ENCODE measurements at regions not wholly inside any gene's neighbourhood (a gene's known extent, or its start where the extent isn't known, plus 50 kb on each side); places are given as distances from the start of the nearest gene placed in this dataset.

DNA sequence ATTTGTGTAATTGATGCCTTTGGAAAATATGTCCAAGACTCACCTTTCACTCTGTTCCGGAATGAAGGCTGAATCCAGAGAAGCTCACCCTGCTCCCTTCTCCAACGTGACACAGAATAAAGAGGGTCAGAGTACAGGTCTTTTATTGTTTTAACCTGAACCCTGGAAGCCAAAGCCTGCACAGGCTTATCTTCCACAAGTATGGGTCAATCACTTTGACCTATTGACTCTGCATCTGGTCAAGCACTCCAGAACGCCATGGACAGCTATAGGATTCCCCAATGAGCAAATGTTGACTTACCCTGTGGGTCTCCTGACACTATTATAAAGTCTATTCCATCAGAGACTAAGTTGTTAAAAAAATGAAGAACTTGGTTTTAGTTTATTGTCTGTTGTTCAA lies 158.4 kb upstream of the MYLIP start:
- Mint-ChIP-seq H3K36me3 (ENCODE audit: low read depth) (peaks cover 10% of the 10 kb centered on the region), H3K4me3 (no peak overlapping the region), H3K27me3 (ENCODE audit: insufficient read depth, low read depth, poor library complexity) (peaks cover 2% of the 10 kb centered on the region), H3K4me1 (no peaks in the 10 kb centered on the region; the same call in 2 of the 3 replicates), H3K9me3 (peaks cover 18% of the 10 kb centered on the region), H3K27ac (no peak overlapping the region)
- Histone ChIP-seq H3K27me3 (ENCODE audit: insufficient read depth) (no peaks in the 10 kb centered on the region), H3K9me2 (ENCODE audit: insufficient read depth) (peaks cover 13% of the 10 kb centered on the region; the same call in 1 of the 2 replicates), H3K79me2 (replicated peaks; ENCODE audit: insufficient read depth) (no peaks in the 10 kb centered on the region), H3K36me3 (ENCODE audit: insufficient read depth) (0 out of 2 replicates have a peak, but pooled peaks cover 3% of the 10 kb centered on the region), H3K4me1 (ENCODE audit: insufficient read depth) (no peaks in the 10 kb centered on the region), H3K4me3 (no peak overlapping the region), H3F3A (replicated peaks; ENCODE audit: low read depth) (no peaks in the 10 kb centered on the region), H3K4me2 (no peak overlapping the region), H2AFZ (no peak overlapping the region), H4K20me1 (replicated peaks; ENCODE audit: insufficient read depth) (no peaks in the 10 kb centered on the region), H3K27ac (ENCODE audit: low read depth) (no peak overlapping the region)
- DNase-seq (ENCODE audit: low spot score) (no peak), ATAC-seq (no peak)
- TF ChIP-seq EZH2 (IDR thresholded peaks at IDR 0.05; ENCODE audit: low read depth, unreplicated experiment) = no peak
- no peak for TF ChIP-seq EZH2phosphoT487 (IDR thresholded peaks at IDR 0.05; ENCODE audit: unreplicated experiment)
- TF ChIP-seq ZNF331 (CRISPR knock-in tag; IDR thresholded peaks at IDR 0.05; ENCODE audit: low read depth) = no peak
- TF ChIP-seq, protein P1, sequence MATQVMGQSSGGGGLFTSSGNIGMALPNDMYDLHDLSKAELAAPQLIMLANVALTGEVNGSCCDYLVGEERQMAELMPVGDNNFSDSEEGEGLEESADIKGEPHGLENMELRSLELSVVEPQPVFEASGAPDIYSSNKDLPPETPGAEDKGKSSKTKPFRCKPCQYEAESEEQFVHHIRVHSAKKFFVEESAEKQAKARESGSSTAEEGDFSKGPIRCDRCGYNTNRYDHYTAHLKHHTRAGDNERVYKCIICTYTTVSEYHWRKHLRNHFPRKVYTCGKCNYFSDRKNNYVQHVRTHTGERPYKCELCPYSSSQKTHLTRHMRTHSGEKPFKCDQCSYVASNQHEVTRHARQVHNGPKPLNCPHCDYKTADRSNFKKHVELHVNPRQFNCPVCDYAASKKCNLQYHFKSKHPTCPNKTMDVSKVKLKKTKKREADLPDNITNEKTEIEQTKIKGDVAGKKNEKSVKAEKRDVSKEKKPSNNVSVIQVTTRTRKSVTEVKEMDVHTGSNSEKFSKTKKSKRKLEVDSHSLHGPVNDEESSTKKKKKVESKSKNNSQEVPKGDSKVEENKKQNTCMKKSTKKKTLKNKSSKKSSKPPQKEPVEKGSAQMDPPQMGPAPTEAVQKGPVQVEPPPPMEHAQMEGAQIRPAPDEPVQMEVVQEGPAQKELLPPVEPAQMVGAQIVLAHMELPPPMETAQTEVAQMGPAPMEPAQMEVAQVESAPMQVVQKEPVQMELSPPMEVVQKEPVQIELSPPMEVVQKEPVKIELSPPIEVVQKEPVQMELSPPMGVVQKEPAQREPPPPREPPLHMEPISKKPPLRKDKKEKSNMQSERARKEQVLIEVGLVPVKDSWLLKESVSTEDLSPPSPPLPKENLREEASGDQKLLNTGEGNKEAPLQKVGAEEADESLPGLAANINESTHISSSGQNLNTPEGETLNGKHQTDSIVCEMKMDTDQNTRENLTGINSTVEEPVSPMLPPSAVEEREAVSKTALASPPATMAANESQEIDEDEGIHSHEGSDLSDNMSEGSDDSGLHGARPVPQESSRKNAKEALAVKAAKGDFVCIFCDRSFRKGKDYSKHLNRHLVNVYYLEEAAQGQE (IDR thresholded peaks at IDR 0.05; ENCODE audit: unreplicated experiment) = no peak
- TF ChIP-seq, protein P2, sequence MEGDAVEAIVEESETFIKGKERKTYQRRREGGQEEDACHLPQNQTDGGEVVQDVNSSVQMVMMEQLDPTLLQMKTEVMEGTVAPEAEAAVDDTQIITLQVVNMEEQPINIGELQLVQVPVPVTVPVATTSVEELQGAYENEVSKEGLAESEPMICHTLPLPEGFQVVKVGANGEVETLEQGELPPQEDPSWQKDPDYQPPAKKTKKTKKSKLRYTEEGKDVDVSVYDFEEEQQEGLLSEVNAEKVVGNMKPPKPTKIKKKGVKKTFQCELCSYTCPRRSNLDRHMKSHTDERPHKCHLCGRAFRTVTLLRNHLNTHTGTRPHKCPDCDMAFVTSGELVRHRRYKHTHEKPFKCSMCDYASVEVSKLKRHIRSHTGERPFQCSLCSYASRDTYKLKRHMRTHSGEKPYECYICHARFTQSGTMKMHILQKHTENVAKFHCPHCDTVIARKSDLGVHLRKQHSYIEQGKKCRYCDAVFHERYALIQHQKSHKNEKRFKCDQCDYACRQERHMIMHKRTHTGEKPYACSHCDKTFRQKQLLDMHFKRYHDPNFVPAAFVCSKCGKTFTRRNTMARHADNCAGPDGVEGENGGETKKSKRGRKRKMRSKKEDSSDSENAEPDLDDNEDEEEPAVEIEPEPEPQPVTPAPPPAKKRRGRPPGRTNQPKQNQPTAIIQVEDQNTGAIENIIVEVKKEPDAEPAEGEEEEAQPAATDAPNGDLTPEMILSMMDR (conservative IDR thresholded peaks at IDR 0.05; ENCODE audit: low read depth in 2 of 2) = no peak
- no peak for TF ChIP-seq ZNF114 (CRISPR knock-in tag; IDR thresholded peaks at IDR 0.05)
- TF ChIP-seq CREB1 (CRISPR knock-in tag; IDR thresholded peaks at IDR 0.05; ENCODE audit: low read depth) = no peak
- TF ChIP-seq, protein P3, sequence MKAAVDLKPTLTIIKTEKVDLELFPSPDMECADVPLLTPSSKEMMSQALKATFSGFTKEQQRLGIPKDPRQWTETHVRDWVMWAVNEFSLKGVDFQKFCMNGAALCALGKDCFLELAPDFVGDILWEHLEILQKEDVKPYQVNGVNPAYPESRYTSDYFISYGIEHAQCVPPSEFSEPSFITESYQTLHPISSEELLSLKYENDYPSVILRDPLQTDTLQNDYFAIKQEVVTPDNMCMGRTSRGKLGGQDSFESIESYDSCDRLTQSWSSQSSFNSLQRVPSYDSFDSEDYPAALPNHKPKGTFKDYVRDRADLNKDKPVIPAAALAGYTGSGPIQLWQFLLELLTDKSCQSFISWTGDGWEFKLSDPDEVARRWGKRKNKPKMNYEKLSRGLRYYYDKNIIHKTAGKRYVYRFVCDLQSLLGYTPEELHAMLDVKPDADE (IDR thresholded peaks at IDR 0.05) = no peak
- no peak for TF ChIP-seq NANOG (IDR thresholded peaks at IDR 0.05; ENCODE audit: borderline replicate concordance)
- TF ChIP-seq JUNB (IDR thresholded peaks at IDR 0.05; ENCODE audit: unreplicated experiment) = no peak
- no peak for TF ChIP-seq POLR2AphosphoS5 (IDR thresholded peaks at IDR 0.05; ENCODE audit: low read depth)
- TF ChIP-seq, protein P4, sequence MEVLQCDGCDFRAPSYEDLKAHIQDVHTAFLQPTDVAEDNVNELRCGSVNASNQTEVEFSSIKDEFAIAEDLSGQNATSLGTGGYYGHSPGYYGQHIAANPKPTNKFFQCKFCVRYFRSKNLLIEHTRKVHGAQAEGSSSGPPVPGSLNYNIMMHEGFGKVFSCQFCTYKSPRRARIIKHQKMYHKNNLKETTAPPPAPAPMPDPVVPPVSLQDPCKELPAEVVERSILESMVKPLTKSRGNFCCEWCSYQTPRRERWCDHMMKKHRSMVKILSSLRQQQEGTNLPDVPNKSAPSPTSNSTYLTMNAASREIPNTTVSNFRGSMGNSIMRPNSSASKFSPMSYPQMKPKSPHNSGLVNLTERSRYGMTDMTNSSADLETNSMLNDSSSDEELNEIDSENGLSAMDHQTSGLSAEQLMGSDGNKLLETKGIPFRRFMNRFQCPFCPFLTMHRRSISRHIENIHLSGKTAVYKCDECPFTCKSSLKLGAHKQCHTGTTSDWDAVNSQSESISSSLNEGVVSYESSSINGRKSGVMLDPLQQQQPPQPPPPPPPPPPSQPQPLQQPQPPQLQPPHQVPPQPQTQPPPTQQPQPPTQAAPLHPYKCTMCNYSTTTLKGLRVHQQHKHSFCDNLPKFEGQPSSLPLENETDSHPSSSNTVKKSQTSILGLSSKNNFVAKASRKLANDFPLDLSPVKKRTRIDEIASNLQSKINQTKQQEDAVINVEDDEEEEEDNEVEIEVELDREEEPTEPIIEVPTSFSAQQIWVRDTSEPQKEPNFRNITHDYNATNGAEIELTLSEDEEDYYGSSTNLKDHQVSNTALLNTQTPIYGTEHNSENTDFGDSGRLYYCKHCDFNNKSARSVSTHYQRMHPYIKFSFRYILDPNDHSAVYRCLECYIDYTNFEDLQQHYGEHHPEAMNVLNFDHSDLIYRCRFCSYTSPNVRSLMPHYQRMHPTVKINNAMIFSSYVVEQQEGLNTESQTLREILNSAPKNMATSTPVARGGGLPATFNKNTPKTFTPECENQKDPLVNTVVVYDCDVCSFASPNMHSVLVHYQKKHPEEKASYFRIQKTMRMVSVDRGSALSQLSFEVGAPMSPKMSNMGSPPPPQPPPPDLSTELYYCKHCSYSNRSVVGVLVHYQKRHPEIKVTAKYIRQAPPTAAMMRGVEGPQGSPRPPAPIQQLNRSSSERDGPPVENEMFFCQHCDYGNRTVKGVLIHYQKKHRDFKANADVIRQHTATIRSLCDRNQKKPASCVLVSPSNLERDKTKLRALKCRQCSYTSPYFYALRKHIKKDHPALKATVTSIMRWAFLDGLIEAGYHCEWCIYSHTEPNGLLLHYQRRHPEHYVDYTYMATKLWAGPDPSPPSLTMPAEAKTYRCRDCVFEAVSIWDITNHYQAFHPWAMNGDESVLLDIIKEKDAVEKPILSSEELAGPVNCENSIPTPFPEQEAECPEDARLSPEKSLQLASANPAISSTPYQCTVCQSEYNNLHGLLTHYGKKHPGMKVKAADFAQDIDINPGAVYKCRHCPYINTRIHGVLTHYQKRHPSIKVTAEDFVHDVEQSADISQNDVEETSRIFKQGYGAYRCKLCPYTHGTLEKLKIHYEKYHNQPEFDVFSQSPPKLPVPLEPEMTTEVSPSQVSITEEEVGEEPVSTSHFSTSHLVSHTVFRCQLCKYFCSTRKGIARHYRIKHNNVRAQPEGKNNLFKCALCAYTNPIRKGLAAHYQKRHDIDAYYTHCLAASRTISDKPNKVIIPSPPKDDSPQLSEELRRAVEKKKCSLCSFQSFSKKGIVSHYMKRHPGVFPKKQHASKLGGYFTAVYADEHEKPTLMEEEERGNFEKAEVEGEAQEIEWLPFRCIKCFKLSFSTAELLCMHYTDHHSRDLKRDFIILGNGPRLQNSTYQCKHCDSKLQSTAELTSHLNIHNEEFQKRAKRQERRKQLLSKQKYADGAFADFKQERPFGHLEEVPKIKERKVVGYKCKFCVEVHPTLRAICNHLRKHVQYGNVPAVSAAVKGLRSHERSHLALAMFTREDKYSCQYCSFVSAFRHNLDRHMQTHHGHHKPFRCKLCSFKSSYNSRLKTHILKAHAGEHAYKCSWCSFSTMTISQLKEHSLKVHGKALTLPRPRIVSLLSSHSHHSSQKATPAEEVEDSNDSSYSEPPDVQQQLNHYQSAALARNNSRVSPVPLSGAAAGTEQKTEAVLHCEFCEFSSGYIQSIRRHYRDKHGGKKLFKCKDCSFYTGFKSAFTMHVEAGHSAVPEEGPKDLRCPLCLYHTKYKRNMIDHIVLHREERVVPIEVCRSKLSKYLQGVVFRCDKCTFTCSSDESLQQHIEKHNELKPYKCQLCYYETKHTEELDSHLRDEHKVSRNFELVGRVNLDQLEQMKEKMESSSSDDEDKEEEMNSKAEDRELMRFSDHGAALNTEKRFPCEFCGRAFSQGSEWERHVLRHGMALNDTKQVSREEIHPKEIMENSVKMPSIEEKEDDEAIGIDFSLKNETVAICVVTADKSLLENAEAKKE (CRISPR knock-in tag; IDR thresholded peaks at IDR 0.05) = no peak
- no peak for TF ChIP-seq STAT1 (IDR thresholded peaks at IDR 0.05; ENCODE audit: unreplicated experiment)
